ENCODE measurements at regions not wholly inside any gene's neighbourhood (a gene's known extent, or its start where the extent isn't known, plus 50 kb on each side); places are given as distances from the start of the nearest gene placed in this dataset.
"Not testable (repeated sequence)": the region's sequence is repeated elsewhere in the genome, so short reads cannot be mapped to it uniquely, and the experiment has no call there.

- TF ChIP-seq, protein P1, sequence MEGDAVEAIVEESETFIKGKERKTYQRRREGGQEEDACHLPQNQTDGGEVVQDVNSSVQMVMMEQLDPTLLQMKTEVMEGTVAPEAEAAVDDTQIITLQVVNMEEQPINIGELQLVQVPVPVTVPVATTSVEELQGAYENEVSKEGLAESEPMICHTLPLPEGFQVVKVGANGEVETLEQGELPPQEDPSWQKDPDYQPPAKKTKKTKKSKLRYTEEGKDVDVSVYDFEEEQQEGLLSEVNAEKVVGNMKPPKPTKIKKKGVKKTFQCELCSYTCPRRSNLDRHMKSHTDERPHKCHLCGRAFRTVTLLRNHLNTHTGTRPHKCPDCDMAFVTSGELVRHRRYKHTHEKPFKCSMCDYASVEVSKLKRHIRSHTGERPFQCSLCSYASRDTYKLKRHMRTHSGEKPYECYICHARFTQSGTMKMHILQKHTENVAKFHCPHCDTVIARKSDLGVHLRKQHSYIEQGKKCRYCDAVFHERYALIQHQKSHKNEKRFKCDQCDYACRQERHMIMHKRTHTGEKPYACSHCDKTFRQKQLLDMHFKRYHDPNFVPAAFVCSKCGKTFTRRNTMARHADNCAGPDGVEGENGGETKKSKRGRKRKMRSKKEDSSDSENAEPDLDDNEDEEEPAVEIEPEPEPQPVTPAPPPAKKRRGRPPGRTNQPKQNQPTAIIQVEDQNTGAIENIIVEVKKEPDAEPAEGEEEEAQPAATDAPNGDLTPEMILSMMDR (IDR thresholded peaks at IDR 0.05; ENCODE audit: poor library complexity, severe bottlenecking), result not testable (repeated sequence)
- not testable (repeated sequence) for TF ChIP-seq EZH2 (IDR thresholded peaks at IDR 0.05; ENCODE audit: borderline replicate concordance, insufficient read depth, low read length, poor library complexity, severe bottlenecking); SMC3 (conservative IDR thresholded peaks at IDR 0.05; ENCODE audit: poor library complexity); TAF1 (IDR thresholded peaks at IDR 0.05; ENCODE audit: low read depth); POLR2AphosphoS5 (IDR thresholded peaks at IDR 0.05)
Measured at GRCh38 chr15:24488164-24488907, 187.2 kb upstream of the NPAP1 start.

Data from neural cell (in vitro differentiated cells).